HG03025 (cell line): ENCODE measurements at regions not wholly inside any gene's neighbourhood (a gene's known extent, or its start where the extent isn't known, plus 50 kb on each side); places are given as distances from the start of the nearest gene placed in this dataset.
"Not testable (repeated sequence)": the region's sequence is repeated elsewhere in the genome, so short reads cannot be mapped to it uniquely, and the experiment has no call there.

ENCODE experiments used
- ATAC-seq: cut with Tn5 transposase; IDR thresholded peaks from one replicate; pipeline ENCODE4 v1.9.1; 2021; ENCODE audit warnings: mild to moderate bottlenecking, moderate library complexity; ENCODE audit not compliant: unreplicated experiment, low FRiP score

DNA sequence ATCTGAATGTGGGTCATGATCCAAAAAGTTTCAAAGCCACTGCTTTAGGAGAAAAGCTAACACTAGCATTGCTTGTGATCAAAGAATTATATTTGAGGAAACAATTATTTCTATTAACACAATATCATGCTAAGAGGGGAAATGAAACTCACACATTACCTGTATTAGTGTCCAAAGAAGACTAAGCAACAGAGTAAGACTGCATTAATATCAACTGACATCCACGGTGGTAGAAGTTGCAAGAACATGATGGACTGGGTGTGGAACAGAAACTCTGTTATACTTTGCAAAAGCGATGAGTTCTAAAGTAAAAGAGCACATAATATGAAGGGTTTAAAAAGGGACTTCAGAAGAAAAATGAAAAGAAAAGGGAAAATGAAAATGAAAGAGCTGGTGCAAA lies 648.3 kb upstream of the NECTIN3 start:
- no peak for ATAC-seq

GRCh38 chr3:110430146-110430545 lies 641.5 kb upstream of the NECTIN3 start:
- ATAC-seq: no peak

DNA sequence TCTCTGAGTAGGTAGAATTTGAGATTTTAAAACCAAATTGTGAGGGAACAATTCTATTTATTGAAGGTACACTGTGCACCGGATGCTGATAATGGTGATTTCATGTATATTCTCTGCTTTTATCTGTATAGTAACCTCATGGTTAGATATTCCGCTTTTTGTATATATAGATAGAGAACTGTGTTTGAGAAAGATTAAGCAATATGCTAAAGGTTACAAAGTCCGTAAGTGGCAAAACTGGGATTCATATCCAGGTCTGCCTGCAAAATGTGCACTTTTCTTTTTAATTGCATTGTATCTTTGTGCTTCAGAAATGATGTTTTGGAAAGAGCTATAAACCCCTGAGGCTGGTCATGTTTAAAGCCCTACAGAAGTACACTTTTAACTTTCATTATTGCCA lies 635.4 kb upstream of the NECTIN3 start:
- no peak for ATAC-seq

DNA sequence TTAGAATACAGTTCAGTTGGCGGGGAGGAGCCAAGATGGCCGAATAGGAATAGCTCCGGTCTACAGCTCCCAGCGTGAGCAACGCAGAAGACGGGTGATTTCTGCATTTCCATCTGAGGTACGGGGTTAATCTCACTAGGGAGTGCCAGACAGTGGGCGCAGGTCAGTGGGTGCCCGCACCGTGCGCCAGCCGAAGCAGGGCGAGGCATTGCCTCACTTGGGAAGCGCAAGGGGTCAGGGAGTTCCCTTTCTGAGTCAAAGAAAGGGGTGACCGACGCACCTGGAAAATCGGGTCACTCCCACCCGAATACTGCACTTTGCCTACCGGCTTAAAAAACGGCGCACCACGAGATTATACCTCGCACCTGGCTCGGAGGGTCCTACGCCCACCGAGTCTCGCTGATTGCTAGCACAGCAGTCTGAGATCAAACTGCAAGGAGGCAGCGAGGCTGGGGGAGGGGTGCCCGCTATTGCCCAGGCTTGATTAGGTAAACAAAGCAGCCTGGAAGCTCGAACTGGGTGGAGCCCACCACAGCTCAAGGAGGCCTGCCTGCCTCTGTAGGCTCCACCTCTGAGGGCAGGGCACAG lies 631.5 kb upstream of the NECTIN3 start:
- ATAC-seq: not testable (repeated sequence)

DNA sequence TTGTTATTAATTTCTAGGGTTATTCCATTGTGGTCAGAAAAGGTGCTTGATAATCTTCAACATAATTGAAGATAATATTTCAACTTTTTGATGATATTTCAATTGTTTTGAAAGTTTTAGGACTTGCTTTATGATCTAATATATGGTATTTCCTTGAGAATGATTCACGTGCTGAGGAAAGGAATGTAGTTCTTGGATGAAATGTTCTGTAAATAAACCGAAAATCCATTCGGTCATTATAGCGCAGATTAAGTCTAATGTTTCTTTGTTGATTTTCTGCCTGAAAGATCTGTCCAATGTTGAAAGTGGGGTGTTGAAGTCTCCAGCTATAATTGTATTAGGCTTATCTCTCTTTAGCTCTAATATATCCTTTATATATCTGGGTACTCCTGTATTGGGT lies 617.5 kb upstream of the NECTIN3 start:
- no peak for ATAC-seq

GRCh38 chr3:110456001-110456400 lies 615.6 kb upstream of the NECTIN3 start:
- ATAC-seq: no peak

GRCh38 chr3:110456438-110457138 lies 615.0 kb upstream of the NECTIN3 start:
- ATAC-seq: no peak

DNA sequence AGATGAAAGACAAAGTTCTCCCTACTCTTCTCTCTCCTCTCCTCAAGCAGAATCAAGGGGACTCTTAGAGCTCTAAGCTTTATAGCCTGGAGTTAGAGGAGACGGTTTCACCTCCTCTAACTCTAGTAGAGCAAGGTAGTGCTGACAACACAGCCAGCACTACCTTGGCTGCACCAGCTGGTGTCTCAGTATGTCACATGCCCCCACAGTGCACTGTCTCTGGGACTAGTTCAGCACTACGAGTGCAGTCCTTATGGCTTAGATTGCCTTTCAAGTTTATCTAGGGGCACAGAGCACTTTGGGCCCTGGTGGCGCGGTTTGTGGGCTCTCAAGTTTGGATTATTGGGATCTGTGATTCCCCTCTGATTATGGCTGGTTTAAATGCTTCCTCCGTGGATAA lies 614.1 kb upstream of the NECTIN3 start:
- ATAC-seq: no peak

- no peak for ATAC-seq
Measured at GRCh38 chr3:110459021-110459420, 612.6 kb upstream of the NECTIN3 start.

- ATAC-seq: no peak
Measured at GRCh38 chr3:110470310-110470709, 601.3 kb upstream of the NECTIN3 start.

GRCh38 chr3:110473405-110473804 lies 598.2 kb upstream of the NECTIN3 start:
- ATAC-seq: no peak

GRCh38 chr3:110474397-110474796 lies 597.2 kb upstream of the NECTIN3 start:
- no peak for ATAC-seq

DNA sequence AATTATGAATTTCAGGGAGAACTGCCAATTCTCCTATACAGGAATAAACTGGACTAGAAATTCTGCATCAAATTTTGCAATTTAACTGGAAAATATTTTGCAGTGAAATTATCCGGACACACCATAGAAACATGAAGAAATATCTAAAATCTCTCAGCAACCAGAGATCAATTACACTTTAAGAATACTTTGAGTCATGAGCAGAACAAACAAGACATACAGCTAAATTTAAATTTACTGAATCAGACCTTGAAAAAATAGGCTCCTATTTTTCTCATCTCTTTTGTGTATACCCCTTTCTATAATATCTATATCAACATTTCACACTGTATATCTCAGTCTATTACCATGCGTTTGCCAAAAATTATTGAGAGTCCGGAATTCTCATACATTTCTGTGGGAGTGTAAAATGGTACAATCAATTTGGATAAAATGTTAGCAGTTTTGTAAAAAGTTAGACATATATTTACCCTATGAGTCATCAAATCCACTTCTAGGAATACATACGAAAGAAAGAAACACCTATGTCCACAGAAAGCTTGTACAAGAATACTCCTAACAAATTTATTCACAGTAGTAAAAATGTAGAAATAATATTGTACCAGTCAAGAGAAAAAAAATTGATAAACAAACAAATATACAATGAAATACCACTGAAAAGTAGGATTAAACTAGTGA lies 593.1 kb upstream of the NECTIN3 start:
- ATAC-seq: no peak

DNA sequence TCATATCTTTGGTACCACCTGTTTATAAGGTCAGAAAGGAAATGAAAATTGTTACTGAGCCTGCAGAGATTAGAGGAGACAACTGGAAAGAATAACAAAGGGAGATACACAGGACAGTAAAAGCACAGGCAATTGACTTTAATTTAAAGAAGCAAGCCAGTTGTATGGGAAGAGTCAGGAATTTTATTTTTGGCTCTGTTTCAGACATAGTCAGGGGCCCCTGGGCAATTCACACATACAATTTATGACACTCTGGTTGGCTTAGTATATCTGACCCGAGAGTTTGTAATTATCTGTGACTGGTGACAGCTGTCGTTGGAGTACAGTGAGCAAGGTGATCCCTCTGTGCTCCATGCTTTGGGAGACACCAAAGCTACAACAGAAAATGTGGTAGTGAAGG lies 591.9 kb upstream of the NECTIN3 start:
- no peak for ATAC-seq

DNA sequence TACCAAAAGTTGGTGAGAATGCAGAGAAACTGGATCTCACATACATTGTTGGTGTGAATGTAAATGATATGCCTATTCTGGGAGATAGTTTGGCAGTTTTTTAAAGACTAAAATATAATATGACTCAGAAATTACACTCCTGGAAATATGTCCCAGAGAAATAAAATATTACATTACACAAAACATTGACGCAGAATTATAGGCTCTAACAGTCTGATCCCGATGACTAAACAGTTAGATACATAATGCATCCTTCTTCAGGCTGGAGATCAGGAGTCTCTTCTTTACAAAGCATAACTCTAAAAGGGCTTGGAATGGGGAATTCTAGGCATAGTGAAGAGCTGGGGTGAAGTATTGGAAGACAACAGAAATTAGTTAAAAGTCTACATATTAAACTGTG lies 586.2 kb upstream of the NECTIN3 start:
- ATAC-seq: no peak

GRCh38 chr3:110487840-110488239 lies 583.8 kb upstream of the NECTIN3 start:
- ATAC-seq: no peak

GRCh38 chr3:110491413-110491812 lies 580.2 kb upstream of the NECTIN3 start:
- ATAC-seq: no peak

DNA sequence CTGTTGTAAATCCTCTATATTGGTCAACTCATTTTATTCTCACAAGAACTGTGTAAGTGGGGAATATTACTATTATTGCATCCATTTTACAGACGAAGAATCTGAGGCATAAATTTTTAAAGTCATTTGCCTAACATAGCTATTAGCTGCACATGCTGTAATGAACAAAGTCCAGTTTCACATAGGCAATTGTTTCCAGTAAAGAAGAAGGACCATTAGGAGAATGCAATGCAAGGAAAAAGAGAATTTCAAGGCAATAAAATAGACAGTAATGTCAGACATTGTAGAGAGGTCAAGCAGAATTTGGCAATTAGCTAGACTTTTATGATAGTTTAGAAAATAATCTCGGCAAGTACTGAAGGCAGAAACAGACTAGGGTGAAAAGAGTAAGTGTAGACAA lies 578.7 kb upstream of the NECTIN3 start:
- ATAC-seq: no peak

DNA sequence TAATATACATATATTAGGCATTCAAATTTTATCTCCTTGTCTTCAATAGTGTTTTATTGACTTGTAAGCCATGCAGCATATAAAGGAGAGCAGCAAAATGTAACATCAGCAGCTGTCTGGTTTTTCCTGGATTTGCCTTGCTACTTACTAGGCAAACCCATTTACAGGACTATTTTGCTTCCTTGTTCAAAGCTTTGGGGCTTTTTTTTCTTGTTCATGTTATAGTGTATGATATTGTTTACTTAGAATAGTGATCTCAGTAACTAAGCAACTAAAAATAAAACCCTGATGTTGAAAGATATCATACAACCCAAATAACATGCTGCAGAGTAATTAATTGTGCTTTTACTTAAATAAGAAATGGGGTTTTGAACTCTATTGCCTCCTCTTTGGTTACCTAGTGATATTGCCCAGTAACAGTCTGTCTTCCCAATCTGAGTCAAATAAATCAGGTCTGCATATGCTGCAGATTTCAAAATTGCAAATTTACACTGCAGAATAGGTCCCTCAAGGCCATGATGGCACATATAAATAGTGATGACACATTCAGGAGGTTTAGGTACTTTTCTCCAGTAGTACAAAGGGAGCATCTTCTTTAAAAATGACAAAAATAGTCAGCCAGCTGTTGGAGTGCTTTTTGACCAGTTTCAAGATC lies 578.1 kb upstream of the NECTIN3 start:
- no peak for ATAC-seq

- no peak for ATAC-seq
Measured at GRCh38 chr3:110494093-110494490, 577.5 kb upstream of the NECTIN3 start.

DNA sequence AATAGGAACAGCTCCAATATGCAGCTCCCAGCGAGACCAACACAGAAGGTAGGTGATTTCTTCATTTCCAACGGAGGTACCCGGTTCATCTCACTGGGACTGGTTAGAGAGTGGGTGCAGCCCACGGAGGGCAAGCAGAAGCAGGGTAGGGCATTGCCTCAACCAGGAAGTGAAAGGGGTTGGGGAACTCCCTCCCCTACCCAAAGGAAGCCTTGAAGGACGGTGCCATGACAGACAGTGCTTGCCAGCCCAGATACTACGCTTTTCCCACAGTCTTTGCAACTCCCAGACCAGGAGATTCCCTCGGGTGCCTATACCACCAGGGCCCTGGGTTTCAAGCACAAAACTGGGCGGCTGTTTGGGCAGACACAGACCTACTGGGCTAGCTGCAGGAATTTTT lies 576.9 kb upstream of the NECTIN3 start:
- no peak for ATAC-seq
